Liver (tissue), 3 donors: ENCODE measurements at regions not wholly inside any gene's neighbourhood (a gene's known extent, or its start where the extent isn't known, plus 50 kb on each side); places are given as distances from the start of the nearest gene placed in this dataset.

Experiments
- CTCF ChIP-seq: fragments of 150-350 bp; IDR thresholded peaks from 2 replicates; pipeline ENCODE4 v1.5.1; 2017; ENCODE audit warnings: improper control_type of control experiment, low read depth, low read length; ENCODE audit not compliant: missing input control
- JUND ChIP-seq, 2 donors: IDR thresholded peaks; 2 replicates each; pipeline ENCODE4 v1.6.1; 2016; ENCODE audit warnings: antibody characterized with exemption in 2 of 2
- RAD21 ChIP-seq, 2 donors: IDR thresholded peaks; 2 replicates each; pipeline ENCODE4 v1.6.1; 2016; ENCODE audit warnings: antibody characterized with exemption in 2 of 2, mild to moderate bottlenecking in 2 of 2
- REST ChIP-seq: IDR thresholded peaks from 2 replicates; pipeline ENCODE4 v1.6.1; 2016; ENCODE audit warnings: antibody characterized with exemption, mild to moderate bottlenecking
- YY1 ChIP-seq: IDR thresholded peaks from 2 replicates; pipeline ENCODE4 v1.6.1; 2016; ENCODE audit warnings: antibody characterized with exemption, mild to moderate bottlenecking
- donor health status: healthy.
- donor health status: healthy.

GRCh38 chr5:75952291-75952690 is 130.9 kb upstream of the SV2C start:
- TF ChIP-seq REST (no peak), YY1 (no peak), RAD21 (IDR thresholded peaks at IDR 0.05) (no peak), CTCF (no peak), JUND (IDR thresholded peaks at IDR 0.05) (no peak)
